Lower lobe of right lung (tissue), 2 donors: ENCODE measurements at regions not wholly inside any gene's neighbourhood (a gene's known extent, or its start where the extent isn't known, plus 50 kb on each side); places are given as distances from the start of the nearest gene placed in this dataset.

ENCODE experiments used
- ATAC-seq, 2 donors: fragments of 200-7000 bp; cut with Tn5 transposase; one replicate each; pipeline ENCODE4 v1.9.1; 2020 to 2022; ENCODE audit warnings: mild to moderate bottlenecking in 2 of 2, moderate library complexity in 2 of 2
- DNase-seq: peaks from one replicate; pipeline ENCODE4 v3.0.0-alpha.2; 2020
- H3K27ac ChIP-seq: fragments of 200-600 bp; one replicate; pipeline ENCODE4 v1.8.0; 2022
- H3K27me3 ChIP-seq: fragments of 200-600 bp; one replicate; pipeline ENCODE4 v1.8.0; 2022; ENCODE audit warnings: low read depth
- H3K36me3 ChIP-seq: fragments of 200-600 bp; one replicate; pipeline ENCODE4 v1.8.0; 2022; ENCODE audit warnings: mild to moderate bottlenecking
- H3K4me1 ChIP-seq: fragments of 200-600 bp; one replicate; pipeline ENCODE4 v1.8.0; 2022
- H3K4me3 ChIP-seq: fragments of 200-600 bp; one replicate; pipeline ENCODE4 v1.8.0; 2022; ENCODE audit warnings: mild to moderate bottlenecking
- H3K9me3 ChIP-seq: fragments of 200-600 bp; one replicate; pipeline ENCODE4 v1.8.0; 2022
- intact Hi-C: fragments of 100-400 bp; cut with DNase I; formaldehyde crosslinking; loops from one replicate; pipeline ENCODE4 v1.11.0; 2022
- TF ChIP-seq, protein P1 (sequence below): fragments of 200-600 bp; IDR thresholded peaks from one replicate; pipeline ENCODE4 v1.8.0; 2022; ENCODE audit warnings: antibody characterized with exemption, mild to moderate bottlenecking
- donor health status: DM: no; HTN: yes; CAD: no; lungs with severe emphysema.

GRCh38 chr13:56907766-56908165 is 233.0 kb upstream of the PRR20A start:
- H3K4me3 ChIP-seq: no peak overlapping the region
- TF ChIP-seq, protein P1, sequence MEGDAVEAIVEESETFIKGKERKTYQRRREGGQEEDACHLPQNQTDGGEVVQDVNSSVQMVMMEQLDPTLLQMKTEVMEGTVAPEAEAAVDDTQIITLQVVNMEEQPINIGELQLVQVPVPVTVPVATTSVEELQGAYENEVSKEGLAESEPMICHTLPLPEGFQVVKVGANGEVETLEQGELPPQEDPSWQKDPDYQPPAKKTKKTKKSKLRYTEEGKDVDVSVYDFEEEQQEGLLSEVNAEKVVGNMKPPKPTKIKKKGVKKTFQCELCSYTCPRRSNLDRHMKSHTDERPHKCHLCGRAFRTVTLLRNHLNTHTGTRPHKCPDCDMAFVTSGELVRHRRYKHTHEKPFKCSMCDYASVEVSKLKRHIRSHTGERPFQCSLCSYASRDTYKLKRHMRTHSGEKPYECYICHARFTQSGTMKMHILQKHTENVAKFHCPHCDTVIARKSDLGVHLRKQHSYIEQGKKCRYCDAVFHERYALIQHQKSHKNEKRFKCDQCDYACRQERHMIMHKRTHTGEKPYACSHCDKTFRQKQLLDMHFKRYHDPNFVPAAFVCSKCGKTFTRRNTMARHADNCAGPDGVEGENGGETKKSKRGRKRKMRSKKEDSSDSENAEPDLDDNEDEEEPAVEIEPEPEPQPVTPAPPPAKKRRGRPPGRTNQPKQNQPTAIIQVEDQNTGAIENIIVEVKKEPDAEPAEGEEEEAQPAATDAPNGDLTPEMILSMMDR: no peak
- no peak for DNase-seq
- no peaks in the 10 kb centered on the region for H3K9me3 ChIP-seq
- intact Hi-C loops: no loop called here
- no peak for ATAC-seq
- H3K27ac ChIP-seq: no peak overlapping the region
- no peaks in the 10 kb centered on the region for H3K36me3 ChIP-seq
- H3K4me1 ChIP-seq: no peaks in the 10 kb centered on the region
- no peaks in the 10 kb centered on the region for H3K27me3 ChIP-seq

DNA sequence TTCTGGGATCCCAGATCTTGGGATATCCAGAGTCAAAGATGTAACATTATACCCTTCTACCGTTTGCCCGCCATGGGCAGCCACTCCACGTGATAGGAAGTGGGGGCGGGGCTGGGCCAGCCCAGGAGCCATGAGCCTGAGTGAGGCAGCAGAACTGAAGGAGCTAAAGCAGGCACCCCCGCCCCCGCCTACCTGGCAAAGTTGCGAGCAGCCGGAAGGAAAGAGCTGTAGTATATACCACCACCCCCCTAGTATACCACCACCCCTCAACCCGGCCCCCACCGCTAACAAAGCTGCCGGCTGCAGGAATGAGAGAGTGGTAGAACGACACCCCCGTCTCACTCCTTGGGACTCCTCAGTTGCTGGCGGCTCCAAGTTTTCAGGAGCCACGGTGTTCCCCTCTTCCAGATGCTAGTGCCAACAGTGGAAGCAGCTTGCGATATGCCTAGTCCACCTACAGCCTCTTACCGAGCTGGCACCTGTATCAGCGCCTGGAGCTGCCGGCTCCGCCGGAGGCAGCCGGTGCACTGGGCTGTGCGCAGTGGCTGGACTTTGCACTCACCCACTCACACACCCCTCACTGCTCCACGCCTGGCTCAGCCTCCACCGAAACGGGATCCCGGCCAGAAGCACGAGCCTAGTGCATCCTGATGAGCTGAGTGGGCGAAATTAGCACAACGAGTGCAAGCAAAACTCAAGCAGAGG is 230.7 kb upstream of the PRR20A start:
- DNase-seq (no peak), ATAC-seq (no peak)
- intact Hi-C loops: no loop called here
- Histone ChIP-seq H3K27me3 (no peaks in the 10 kb centered on the region), H3K9me3 (no peaks in the 10 kb centered on the region), H3K4me3 (no peak overlapping the region), H3K4me1 (no peaks in the 10 kb centered on the region), H3K36me3 (no peaks in the 10 kb centered on the region), H3K27ac (no peak overlapping the region)
- TF ChIP-seq, protein P1: no peak

DNA sequence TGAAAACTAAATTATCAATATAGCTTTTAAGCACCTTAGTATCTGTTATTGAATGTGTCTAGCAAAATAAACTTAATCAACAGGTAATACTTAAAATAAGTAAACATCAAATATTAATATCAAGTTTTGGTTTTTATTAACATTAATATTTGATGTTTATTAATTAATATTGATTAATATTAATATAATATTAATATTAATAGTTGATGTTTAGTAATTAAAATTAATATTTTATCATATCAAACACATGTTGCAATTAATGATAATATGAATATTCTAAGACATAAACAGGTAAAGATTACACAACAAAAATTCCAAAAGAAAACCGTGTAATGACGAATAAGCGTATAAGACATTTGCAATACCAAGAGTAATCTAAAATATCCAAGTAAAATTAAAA is 222.8 kb upstream of the PRR20A start:
- Histone ChIP-seq H3K4me3 (no peak overlapping the region), H3K27me3 (no peaks in the 10 kb centered on the region), H3K9me3 (no peaks in the 10 kb centered on the region), H3K4me1 (no peaks in the 10 kb centered on the region), H3K27ac (no peak overlapping the region), H3K36me3 (no peaks in the 10 kb centered on the region)
- TF ChIP-seq, protein P1: no peak
- ATAC-seq (no peak), DNase-seq (no peak)
- intact Hi-C loops: no loop called here

DNA sequence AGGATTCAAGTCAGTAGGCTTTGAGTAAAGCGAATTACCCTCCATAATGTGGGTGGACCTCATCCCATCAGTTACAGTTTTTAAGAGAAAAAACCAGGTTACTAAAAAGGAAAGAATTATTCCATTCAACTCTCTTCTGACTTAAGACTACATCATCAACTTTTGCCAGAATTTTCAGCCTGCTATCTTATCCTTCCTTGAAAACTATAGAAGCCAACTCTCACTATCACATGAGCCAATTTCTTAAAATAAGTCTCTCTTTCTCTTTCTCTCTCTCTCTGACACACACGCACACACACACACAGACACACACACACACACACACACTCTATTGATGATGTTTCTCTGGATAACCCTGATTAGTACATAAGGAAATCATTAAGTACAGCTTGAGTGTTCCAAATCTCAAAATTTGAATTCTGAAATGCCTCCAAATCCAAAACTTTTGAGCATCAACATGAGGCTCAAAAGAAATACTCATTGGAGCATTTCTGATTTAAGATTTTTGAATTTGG is 217.0 kb upstream of the PRR20A start:
- Histone ChIP-seq H3K27ac (no peak overlapping the region), H3K36me3 (no peaks in the 10 kb centered on the region), H3K4me3 (no peak overlapping the region), H3K4me1 (no peaks in the 10 kb centered on the region), H3K27me3 (no peaks in the 10 kb centered on the region), H3K9me3 (no peaks in the 10 kb centered on the region)
- intact Hi-C loops: no loop called here
- DNase-seq (no peak), ATAC-seq (no peak)
- TF ChIP-seq, protein P1: no peak

GRCh38 chr13:56924401-56924800 is 216.3 kb upstream of the PRR20A start:
- no peak for ATAC-seq
- intact Hi-C loops: no loop called here
- no peaks in the 10 kb centered on the region for H3K4me1 ChIP-seq
- H3K36me3 ChIP-seq: no peaks in the 10 kb centered on the region
- DNase-seq: no peak
- H3K4me3 ChIP-seq: no peak overlapping the region
- TF ChIP-seq, protein P1: no peak
- no peaks in the 10 kb centered on the region for H3K27me3 ChIP-seq
- no peaks in the 10 kb centered on the region for H3K9me3 ChIP-seq
- no peak overlapping the region for H3K27ac ChIP-seq
